Hepatocyte (in vitro differentiated cells): ENCODE measurements at regions not wholly inside any gene's neighbourhood (a gene's known extent, or its start where the extent isn't known, plus 50 kb on each side); places are given as distances from the start of the nearest gene placed in this dataset.

Experiments
- DNase-seq: peaks from one replicate; pipeline ENCODE4 v3.0.0-alpha.2; 2016; ENCODE audit warnings: low spot score
- H2AFZ ChIP-seq: fragments of 200-600 bp; sonication (generic); 2 replicates; pipeline ENCODE4 v1.6.0; 2016; ENCODE audit warnings: antibody characterized with exemption, mild to moderate bottlenecking
- H3K27ac ChIP-seq: fragments of 200-600 bp; sonication (generic); 2 replicates; pipeline ENCODE4 v1.5.1; 2016; ENCODE audit warnings: mild to moderate bottlenecking
- H3K27me3 ChIP-seq: fragments of 200-600 bp; sonication (generic); 2 replicates; pipeline ENCODE4 v1.6.1; 2016
- H3K36me3 ChIP-seq: fragments of 200-600 bp; sonication (generic); replicated peaks from 2 replicates; pipeline ENCODE4 v1.5.1; 2016; ENCODE audit warnings: low read depth; ENCODE audit not compliant: insufficient read depth
- H3K4me1 ChIP-seq: fragments of 200-600 bp; sonication (generic); 2 replicates; pipeline ENCODE4 v1.5.1; 2016; ENCODE audit warnings: mild to moderate bottlenecking, moderate library complexity; ENCODE audit not compliant: insufficient read depth
- H3K4me2 ChIP-seq: fragments of 200-600 bp; sonication (generic); 2 replicates; pipeline ENCODE4 v1.6.0; 2016
- H3K4me3 ChIP-seq: fragments of 200-600 bp; sonication (generic); 2 replicates; pipeline ENCODE4 v1.5.1; 2016; ENCODE audit warnings: mild to moderate bottlenecking
- H3K79me2 ChIP-seq: fragments of 200-600 bp; sonication (generic); 2 replicates; pipeline ENCODE4 v1.6.0; 2017; ENCODE audit warnings: mild to moderate bottlenecking
- H3K9me2 ChIP-seq: fragments of 200-600 bp; sonication (generic); replicated peaks from 2 replicates; pipeline ENCODE4 v1.6.0; 2017; ENCODE audit warnings: mild to moderate bottlenecking; ENCODE audit not compliant: insufficient read depth
- H3K9me3 ChIP-seq: fragments of 200-600 bp; sonication (generic); 2 replicates; pipeline ENCODE4 v1.5.1; 2016; ENCODE audit warnings: low read depth, mild to moderate bottlenecking
- H4K20me1 ChIP-seq: fragments of 200-600 bp; sonication (generic); 2 replicates; pipeline ENCODE4 v1.6.0; 2016; ENCODE audit warnings: mild to moderate bottlenecking; ENCODE audit not compliant: insufficient read depth, poor library complexity, severe bottlenecking
- CTCF ChIP-seq: fragments of 200-600 bp; sonication (generic); IDR thresholded peaks from 2 replicates; pipeline ENCODE4 v1.5.1; 2016; ENCODE audit warnings: antibody characterized with exemption, mild to moderate bottlenecking; ENCODE audit not compliant: poor library complexity
- EZH2 ChIP-seq: fragments of 200-600 bp; sonication (generic); IDR thresholded peaks from 2 replicates; pipeline ENCODE4 v1.6.1; 2016; ENCODE audit warnings: antibody characterized with exemption, mild to moderate bottlenecking, borderline replicate concordance
- EZH2phosphoT487 ChIP-seq: fragments of 200-600 bp; sonication (generic); IDR thresholded peaks from one replicate; pipeline ENCODE4 v1.6.1; 2018; ENCODE audit warnings: antibody characterized with exemption, mild to moderate bottlenecking, low read depth, moderate library complexity; ENCODE audit not compliant: unreplicated experiment, severe bottlenecking
- WGBS: methylation state at CpG from one replicate; pipeline ENCODE4 v1.1.6; 2016; ENCODE audit warnings: low lambda C conversion rate; ENCODE audit errors: missing lambda C conversion rate; 5-methylcytosine and 5-hydroxymethylcytosine counted together

- H3K9me2 ChIP-seq: no peaks in the 10 kb centered on the region
- no peak for TF ChIP-seq EZH2
- TF ChIP-seq CTCF: no peak
- TF ChIP-seq EZH2phosphoT487: no peak
- H3K27ac ChIP-seq: no peak overlapping the region
- DNase-seq: no peak
- H4K20me1 ChIP-seq: no peaks in the 10 kb centered on the region
- H3K9me3 ChIP-seq: no peaks in the 10 kb centered on the region
- H3K4me3 ChIP-seq: no peak overlapping the region
- 85% methylated on average over 11 of the region's 11 CpGs for WGBS
- no peak overlapping the region for H2AFZ ChIP-seq
- H3K79me2 ChIP-seq: no peaks in the 10 kb centered on the region
- H3K4me2 ChIP-seq: no peak overlapping the region
- H3K4me1 ChIP-seq: peaks cover 4% of the 10 kb centered on the region
- no peaks in the 10 kb centered on the region for H3K36me3 ChIP-seq
- H3K27me3 ChIP-seq: no peaks in the 10 kb centered on the region
Measured at GRCh38 chr1:91075233-91076135, 53.6 kb upstream of the ZNF644 start.

DNA sequence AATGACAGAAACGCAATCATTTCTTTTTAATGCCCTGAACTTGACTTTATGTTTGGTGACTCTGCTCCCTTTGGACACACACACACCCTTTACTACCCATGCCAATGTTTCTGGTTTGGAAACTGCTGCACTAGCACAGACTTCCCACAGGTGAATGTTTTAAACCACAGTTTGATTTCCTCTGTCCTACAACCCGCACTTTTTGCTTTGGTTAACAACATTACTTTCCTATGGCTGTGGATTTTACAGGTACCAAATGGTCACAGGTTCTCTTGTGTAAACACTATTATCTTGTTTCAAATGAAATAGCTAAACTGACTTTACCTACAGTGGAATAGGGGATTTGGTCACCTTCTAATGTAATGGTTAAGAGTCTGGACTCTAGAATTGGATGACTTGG, 51.5 kb upstream of the ZNF644 start:
- H3K27me3 ChIP-seq: no peaks in the 10 kb centered on the region
- 40% methylated on average over 2 of the region's 2 CpGs for WGBS
- DNase-seq: no peak

GRCh38 chr1:91071838-91072237, 50.0 kb upstream of the ZNF644 start:
- Histone ChIP-seq H3K4me3 (no peak overlapping the region), H3K9me2 (no peaks in the 10 kb centered on the region), H2AFZ (no peak overlapping the region), H4K20me1 (no peaks in the 10 kb centered on the region), H3K27me3 (no peaks in the 10 kb centered on the region), H3K27ac (no peak overlapping the region), H3K9me3 (no peaks in the 10 kb centered on the region), H3K79me2 (no peaks in the 10 kb centered on the region), H3K36me3 (no peaks in the 10 kb centered on the region), H3K4me2 (no peak overlapping the region), H3K4me1 (peaks cover 4% of the 10 kb centered on the region)
- WGBS: 98% methylated on average over 5 of the region's 5 CpGs
- DNase-seq: no peak
- TF ChIP-seq CTCF (no peak), EZH2phosphoT487 (no peak), EZH2 (no peak)

More for the DNA sequence above, 51.5 kb upstream of the ZNF644 start:
- no peak for TF ChIP-seq CTCF
- H3K9me3 ChIP-seq: no peaks in the 10 kb centered on the region
- no peaks in the 10 kb centered on the region for H3K79me2 ChIP-seq
- H2AFZ ChIP-seq: no peak overlapping the region
- H3K27ac ChIP-seq: no peak overlapping the region
- no peaks in the 10 kb centered on the region for H3K9me2 ChIP-seq
- H3K36me3 ChIP-seq: no peaks in the 10 kb centered on the region
- H4K20me1 ChIP-seq: no peaks in the 10 kb centered on the region
- H3K4me3 ChIP-seq: no peak overlapping the region
- H3K4me1 ChIP-seq: peaks cover 4% of the 10 kb centered on the region
- H3K4me2 ChIP-seq: no peak overlapping the region
